GM12865 (cell line): ENCODE measurements at regions not wholly inside any gene's neighbourhood (a gene's known extent, or its start where the extent isn't known, plus 50 kb on each side); places are given as distances from the start of the nearest gene placed in this dataset.
A peak's percentile ranks its signal among the peaks of the same experiment; 100 is the strongest.

Source experiments
- DNase-seq: peaks from one replicate; pipeline ENCODE4 v3.0.0; 2010; ENCODE audit warnings: low read depth
- H3K4me3 ChIP-seq: 2 replicates; pipeline ENCODE4 v1.5.1; 2011; ENCODE audit warnings: mild to moderate bottlenecking, low read depth, low read length, control low read depth
- CTCF ChIP-seq: IDR thresholded peaks from 2 replicates; pipeline ENCODE4 v1.5.1; 2011; ENCODE audit warnings: low read length, control low read depth, low read depth, inconsistent platforms; ENCODE audit not compliant: insufficient read depth; ENCODE audit errors: missing control alignments

GRCh38 chr4:179831274-179831673 lies 2389.0 kb upstream of the AGA start:
- no peak for TF ChIP-seq CTCF
- no peak for DNase-seq
- H3K4me3 ChIP-seq = no peak overlapping the region

- DNase-seq = no peak
- no peak for TF ChIP-seq CTCF
- no peak overlapping the region for H3K4me3 ChIP-seq
These were observed 2394.2 kb upstream of the AGA start for GRCh38 chr4:179836179-179837075.

GRCh38 chr4:179843370-179843769 lies 2399.8 kb upstream of the TENM3 start:
- DNase-seq = no peak
- no peak overlapping the region for H3K4me3 ChIP-seq
- TF ChIP-seq CTCF = no peak

- no peak overlapping the region for H3K4me3 ChIP-seq
- DNase-seq = no peak
- TF ChIP-seq CTCF = no peak
These were observed 2387.7 kb upstream of the TENM3 start for GRCh38 chr4:179855469-179855868.

GRCh38 chr4:179858221-179858620 lies 2385.0 kb upstream of the TENM3 start:
- no peak overlapping the region for H3K4me3 ChIP-seq

GRCh38 chr4:179867300-179867878 lies 2375.8 kb upstream of the TENM3 start:
- no peak overlapping the region for H3K4me3 ChIP-seq
- peak; percentile 92 for TF ChIP-seq CTCF
- DNase-seq = peak; percentile 75

More at GRCh38 chr4:179858221-179858620, 2385.0 kb upstream of the TENM3 start:
- no peak for TF ChIP-seq CTCF
- no peak for DNase-seq
